ENCODE measurements at regions not wholly inside any gene's neighbourhood (a gene's known extent, or its start where the extent isn't known, plus 50 kb on each side); places are given as distances from the start of the nearest gene placed in this dataset.

GRCh38 chr6:134730013-134730412 is 219.9 kb downstream of the ALDH8A1 start (continued):
- TF ChIP-seq KDM4A (IDR thresholded peaks at IDR 0.05; ENCODE audit: low read depth, low read length, severe bottlenecking) (no peak), TCF12 (IDR thresholded peaks at IDR 0.05; ENCODE audit: low read depth, low read length) (0 out of 2 replicates have a peak, but pooled peaks have one; percentile 22), HDAC2 (IDR thresholded peaks at IDR 0.05; ENCODE audit: borderline replicate concordance in 1 of 2, low read depth in 2 of 2, low read length in 2 of 2) (no peak), SIRT6 (IDR thresholded peaks at IDR 0.05; ENCODE audit: low read length) (no peak), BRCA1 (IDR thresholded peaks at IDR 0.05; ENCODE audit: low read depth, low read length) (no peak)
